AG10803 (cell line): ENCODE measurements at regions not wholly inside any gene's neighbourhood (a gene's known extent, or its start where the extent isn't known, plus 50 kb on each side); places are given as distances from the start of the nearest gene placed in this dataset.
"Not testable (repeated sequence)": the region's sequence is repeated elsewhere in the genome, so short reads cannot be mapped to it uniquely, and the experiment has no call there.

Experiments used
- DNase-seq: peaks from one replicate; pipeline ENCODE4 v3.0.0; 2010; ENCODE audit warnings: low read depth
- H3K4me3 ChIP-seq: 2 replicates; pipeline ENCODE4 v1.5.1; 2011; ENCODE audit warnings: mild to moderate bottlenecking, low read length, control low read depth
- CTCF ChIP-seq: conservative IDR thresholded peaks from 2 replicates; pipeline ENCODE4 v1.5.1; 2011; ENCODE audit warnings: mild to moderate bottlenecking, low read length, control low read depth, inconsistent platforms

- H3K4me3 ChIP-seq: no peak overlapping the region
- no peak for DNase-seq
- TF ChIP-seq CTCF: no peak
Measured at GRCh38 chr11:109521571-109522086, 99.6 kb downstream of the C11orf87 start.

- H3K4me3 ChIP-seq: no peak overlapping the region
- no peak for DNase-seq
- TF ChIP-seq CTCF: no peak
Measured at GRCh38 chr11:109522116-109522755, 100.2 kb downstream of the C11orf87 start.

- DNase-seq, H3K4me3 ChIP-seq: not testable (repeated sequence)
Measured at GRCh38 chr11:109525636-109526035, 103.6 kb downstream of the C11orf87 start.

- H3K4me3 ChIP-seq: no peak overlapping the region
- DNase-seq: no peak
- no peak for TF ChIP-seq CTCF
Measured at GRCh38 chr11:109526061-109526460, 104.1 kb downstream of the C11orf87 start.

GRCh38 chr11:109526931-109527330 lies 104.9 kb downstream of the C11orf87 start:
- no peak for DNase-seq
- H3K4me3 ChIP-seq: no peak overlapping the region
- TF ChIP-seq CTCF: no peak

- no peak for TF ChIP-seq CTCF
- DNase-seq: peak; percentile 76
- no peak overlapping the region for H3K4me3 ChIP-seq
Measured at GRCh38 chr11:109527496-109527895, 105.5 kb downstream of the C11orf87 start.

GRCh38 chr11:109547356-109548027 lies 125.5 kb downstream of the C11orf87 start:
- DNase-seq: peak; percentile 94
- no peak for TF ChIP-seq CTCF
- no peak overlapping the region for H3K4me3 ChIP-seq
